ENCODE measurements at regions not wholly inside any gene's neighbourhood (a gene's known extent, or its start where the extent isn't known, plus 50 kb on each side); places are given as distances from the start of the nearest gene placed in this dataset.
"Not testable (repeated sequence)": the region's sequence is repeated elsewhere in the genome, so short reads cannot be mapped to it uniquely, and the experiment has no call there.

DNA sequence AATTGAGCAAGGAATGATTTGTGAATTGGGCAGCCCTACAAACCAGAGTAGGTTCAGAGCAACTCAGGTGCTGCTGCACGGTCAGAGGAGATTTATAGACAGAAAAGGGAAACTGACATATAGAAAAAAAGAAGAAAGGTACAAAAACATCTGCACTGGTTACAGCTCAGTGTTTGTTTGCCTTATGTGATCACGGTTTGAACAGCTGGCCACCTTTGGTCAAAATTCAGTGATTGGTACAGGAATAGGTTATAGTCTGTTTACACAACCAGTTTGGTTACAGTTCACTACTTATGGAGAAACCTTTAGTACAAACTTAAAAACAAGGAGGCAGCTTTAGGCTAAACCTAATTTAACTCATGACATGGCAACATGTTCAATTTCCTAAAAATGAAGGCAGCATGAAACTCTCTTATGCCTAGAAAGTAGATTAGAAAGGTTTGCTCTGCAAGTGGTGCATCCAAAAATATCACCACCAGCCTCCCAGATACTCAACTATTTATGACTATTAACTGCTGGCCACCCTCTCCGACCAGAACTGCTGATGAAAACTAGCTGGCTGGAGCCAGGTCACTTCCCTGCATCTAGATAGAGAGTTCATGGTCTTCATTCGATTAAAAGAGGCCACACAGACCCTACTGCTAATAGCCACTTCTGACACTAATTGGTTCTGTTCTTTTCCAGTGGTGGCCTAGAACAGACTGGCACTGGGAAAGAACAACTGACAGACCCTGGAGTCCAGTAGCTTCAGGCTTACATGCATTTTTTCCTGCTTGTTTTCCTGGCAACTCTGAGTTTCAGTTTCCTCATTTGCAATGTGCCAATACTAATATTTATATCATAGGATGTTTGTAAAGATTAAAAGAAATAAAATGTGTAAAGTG is 548.0 kb downstream of the CCSER2 start:
- DNase-seq (ENCODE audit: low read depth): no peak
- H3K4me3 ChIP-seq (ENCODE audit: low read depth, low read length): no peak overlapping the region
- H3K27me3 ChIP-seq (ENCODE audit: control insufficient read depth, insufficient read depth, low read length): no peaks in the 10 kb centered on the region
- no peaks in the 10 kb centered on the region for H3K36me3 ChIP-seq (ENCODE audit: control insufficient read depth, insufficient read depth, low read length)
- TF ChIP-seq, protein P1, sequence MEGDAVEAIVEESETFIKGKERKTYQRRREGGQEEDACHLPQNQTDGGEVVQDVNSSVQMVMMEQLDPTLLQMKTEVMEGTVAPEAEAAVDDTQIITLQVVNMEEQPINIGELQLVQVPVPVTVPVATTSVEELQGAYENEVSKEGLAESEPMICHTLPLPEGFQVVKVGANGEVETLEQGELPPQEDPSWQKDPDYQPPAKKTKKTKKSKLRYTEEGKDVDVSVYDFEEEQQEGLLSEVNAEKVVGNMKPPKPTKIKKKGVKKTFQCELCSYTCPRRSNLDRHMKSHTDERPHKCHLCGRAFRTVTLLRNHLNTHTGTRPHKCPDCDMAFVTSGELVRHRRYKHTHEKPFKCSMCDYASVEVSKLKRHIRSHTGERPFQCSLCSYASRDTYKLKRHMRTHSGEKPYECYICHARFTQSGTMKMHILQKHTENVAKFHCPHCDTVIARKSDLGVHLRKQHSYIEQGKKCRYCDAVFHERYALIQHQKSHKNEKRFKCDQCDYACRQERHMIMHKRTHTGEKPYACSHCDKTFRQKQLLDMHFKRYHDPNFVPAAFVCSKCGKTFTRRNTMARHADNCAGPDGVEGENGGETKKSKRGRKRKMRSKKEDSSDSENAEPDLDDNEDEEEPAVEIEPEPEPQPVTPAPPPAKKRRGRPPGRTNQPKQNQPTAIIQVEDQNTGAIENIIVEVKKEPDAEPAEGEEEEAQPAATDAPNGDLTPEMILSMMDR (IDR thresholded peaks at IDR 0.05; ENCODE audit: insufficient read depth, low read depth, low read length): no peak
- ChIA-PET POLR2A (no interaction called here), CTCF (no interaction called here)

DNA sequence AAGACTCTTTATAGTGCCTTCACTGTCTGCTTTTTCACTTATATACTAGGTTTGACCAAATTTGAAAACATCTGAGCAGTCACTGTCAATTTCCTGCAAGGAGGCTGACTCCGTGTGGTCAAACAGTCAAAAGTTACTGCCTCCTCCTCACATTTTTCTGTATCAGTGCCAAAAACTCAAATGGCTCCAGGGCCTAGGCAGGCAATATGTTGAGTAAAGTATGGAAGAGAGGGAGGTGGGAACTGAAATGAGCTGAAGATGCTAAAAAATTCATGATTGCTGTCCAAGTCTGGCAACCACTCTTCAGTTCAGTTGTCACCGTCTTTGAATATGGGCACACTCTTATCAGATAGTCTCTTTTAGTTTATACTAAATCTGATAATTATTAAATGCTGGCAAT is 551.6 kb downstream of the CCSER2 start:
- POLR2A ChIA-PET: no interaction called here
- TF ChIP-seq, protein P1 (IDR thresholded peaks at IDR 0.05; ENCODE audit: insufficient read depth, low read depth, low read length): no peak

DNA sequence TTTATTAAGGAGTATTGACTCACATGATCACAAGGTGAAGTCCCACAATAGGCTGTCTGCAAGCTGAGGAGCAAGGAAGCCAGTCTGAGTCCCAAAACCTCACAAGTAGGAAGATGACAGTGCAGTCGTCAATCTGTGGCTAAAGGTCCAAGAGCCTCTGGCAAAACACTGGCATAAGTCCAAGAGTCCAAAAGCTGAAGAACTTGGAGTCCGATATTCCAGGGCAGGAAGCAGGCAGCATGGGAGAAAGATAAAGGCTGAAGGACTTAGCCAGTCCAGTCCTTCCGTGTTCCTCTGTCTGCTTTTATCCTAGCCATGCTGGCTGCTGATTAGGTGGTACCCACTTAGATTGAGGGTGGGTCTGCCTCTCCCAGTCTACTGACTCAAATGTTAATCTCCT is 553.3 kb downstream of the CCSER2 start:
- DNase-seq (ENCODE audit: low read depth); POLR2A ChIA-PET; H3K4me3 ChIP-seq (ENCODE audit: low read depth, low read length); H3K27me3 ChIP-seq (ENCODE audit: control insufficient read depth, insufficient read depth, low read length); H3K36me3 ChIP-seq (ENCODE audit: control insufficient read depth, insufficient read depth, low read length); CTCF ChIA-PET: not testable (repeated sequence)

More for the DNA sequence above, 551.6 kb downstream of the CCSER2 start:
- CTCF ChIA-PET: no interaction called here
- no peaks in the 10 kb centered on the region for H3K36me3 ChIP-seq (ENCODE audit: control insufficient read depth, insufficient read depth, low read length)
- no peak overlapping the region for H3K4me3 ChIP-seq (ENCODE audit: low read depth, low read length)
- no peaks in the 10 kb centered on the region for H3K27me3 ChIP-seq (ENCODE audit: control insufficient read depth, insufficient read depth, low read length)
- no peak for DNase-seq (ENCODE audit: low read depth)

DNA sequence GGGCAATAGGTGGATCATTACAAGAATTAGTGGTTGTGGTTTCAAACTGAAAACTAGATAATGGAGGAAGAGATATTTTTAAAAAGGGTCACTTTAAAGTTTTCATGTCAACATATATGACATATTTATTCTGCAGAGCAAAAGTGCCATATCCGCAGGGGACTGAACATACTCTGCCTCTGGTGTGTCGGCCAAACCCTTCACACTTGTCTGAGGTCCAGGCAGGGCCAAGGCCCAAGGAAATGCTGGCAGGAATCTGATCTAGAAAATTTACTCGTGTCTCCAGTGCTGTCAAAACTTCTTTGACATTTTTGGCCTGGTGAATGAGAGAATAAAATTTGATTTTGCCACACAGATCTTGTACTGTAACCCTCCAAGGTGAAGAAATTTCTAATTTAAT is 562.3 kb downstream of the CCSER2 start:
- POLR2A ChIA-PET: no interaction called here
- Histone ChIP-seq H3K36me3 (ENCODE audit: control insufficient read depth, insufficient read depth, low read length) (no peaks in the 10 kb centered on the region), H3K4me3 (ENCODE audit: low read depth, low read length) (no peak overlapping the region), H3K27me3 (ENCODE audit: control insufficient read depth, insufficient read depth, low read length) (no peaks in the 10 kb centered on the region)
- TF ChIP-seq, protein P1 (IDR thresholded peaks at IDR 0.05; ENCODE audit: insufficient read depth, low read depth, low read length): no peak
- no peak for DNase-seq (ENCODE audit: low read depth)
- CTCF ChIA-PET: no interaction called here

DNA sequence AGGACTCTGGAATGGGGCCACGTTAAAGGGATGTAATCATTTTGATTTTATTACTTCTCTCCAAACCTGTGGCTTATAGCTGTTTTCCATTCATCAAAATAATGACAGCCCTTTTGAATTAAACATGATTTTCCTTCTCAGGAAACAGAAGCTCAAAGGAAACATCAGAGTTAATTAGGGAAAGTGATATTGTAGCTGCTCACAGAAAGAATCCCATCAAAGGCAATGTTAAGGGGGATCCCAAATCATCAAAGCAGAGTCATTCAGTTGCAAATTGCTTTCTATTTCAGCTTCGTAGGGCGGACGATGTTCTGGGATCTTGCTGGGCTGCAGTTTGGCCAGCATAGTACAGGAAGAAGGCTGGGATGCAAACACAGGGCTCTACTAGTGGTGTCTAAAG is 563.2 kb downstream of the CCSER2 start:
- Histone ChIP-seq H3K27me3 (ENCODE audit: control insufficient read depth, insufficient read depth, low read length) (no peaks in the 10 kb centered on the region), H3K36me3 (ENCODE audit: control insufficient read depth, insufficient read depth, low read length) (no peaks in the 10 kb centered on the region), H3K4me3 (ENCODE audit: low read depth, low read length) (no peak overlapping the region)
- TF ChIP-seq, protein P1 (IDR thresholded peaks at IDR 0.05; ENCODE audit: insufficient read depth, low read depth, low read length): no peak
- ChIA-PET POLR2A (no interaction called here), CTCF (no interaction called here)
- no peak for DNase-seq (ENCODE audit: low read depth)

DNA sequence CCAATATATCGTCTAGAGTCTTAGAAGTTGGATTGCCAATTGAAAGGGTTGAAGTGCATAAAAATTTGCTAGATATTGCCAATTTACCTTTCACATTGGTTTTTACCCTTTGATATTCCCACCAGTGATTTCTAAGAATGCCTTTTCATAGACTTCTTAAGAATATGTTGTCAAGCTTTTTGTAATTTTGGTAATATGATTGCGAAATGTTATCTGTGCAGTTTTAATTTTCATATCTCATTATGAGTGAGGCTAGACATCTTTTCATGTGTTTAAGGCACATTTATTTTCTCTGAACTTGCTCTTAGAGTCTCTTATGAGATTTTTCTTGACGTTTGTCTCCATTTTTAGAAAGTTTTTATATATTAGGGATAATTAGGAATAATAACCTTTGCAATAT is 567.2 kb downstream of the CCSER2 start:
- ChIA-PET POLR2A (no interaction called here), CTCF (no interaction called here)
- H3K27me3 ChIP-seq (ENCODE audit: control insufficient read depth, insufficient read depth, low read length): no peaks in the 10 kb centered on the region
- H3K36me3 ChIP-seq (ENCODE audit: control insufficient read depth, insufficient read depth, low read length): no peaks in the 10 kb centered on the region
- TF ChIP-seq, protein P1 (IDR thresholded peaks at IDR 0.05; ENCODE audit: insufficient read depth, low read depth, low read length): no peak
- no peak for DNase-seq (ENCODE audit: low read depth)
- no peak overlapping the region for H3K4me3 ChIP-seq (ENCODE audit: low read depth, low read length)
